Liver (tissue), 3 donors: ENCODE measurements at regions not wholly inside any gene's neighbourhood (a gene's known extent, or its start where the extent isn't known, plus 50 kb on each side); places are given as distances from the start of the nearest gene placed in this dataset.

Experiments
- RAD21 ChIP-seq, 2 donors: IDR thresholded peaks; 2 replicates each; pipeline ENCODE4 v1.6.1; 2016; ENCODE audit warnings: antibody characterized with exemption in 2 of 2, mild to moderate bottlenecking in 2 of 2
- TF ChIP-seq, protein P1 (sequence below): fragments of 150-350 bp; IDR thresholded peaks from 2 replicates; pipeline ENCODE4 v1.5.1; 2017; ENCODE audit warnings: improper control_type of control experiment, low read depth, low read length; ENCODE audit not compliant: missing input control
- TF ChIP-seq, protein P2 (sequence below): IDR thresholded peaks from 2 replicates; pipeline ENCODE4 v1.6.1; 2016; ENCODE audit warnings: antibody characterized with exemption, mild to moderate bottlenecking
- donor health status: healthy.
- donor health status: healthy.

DNA sequence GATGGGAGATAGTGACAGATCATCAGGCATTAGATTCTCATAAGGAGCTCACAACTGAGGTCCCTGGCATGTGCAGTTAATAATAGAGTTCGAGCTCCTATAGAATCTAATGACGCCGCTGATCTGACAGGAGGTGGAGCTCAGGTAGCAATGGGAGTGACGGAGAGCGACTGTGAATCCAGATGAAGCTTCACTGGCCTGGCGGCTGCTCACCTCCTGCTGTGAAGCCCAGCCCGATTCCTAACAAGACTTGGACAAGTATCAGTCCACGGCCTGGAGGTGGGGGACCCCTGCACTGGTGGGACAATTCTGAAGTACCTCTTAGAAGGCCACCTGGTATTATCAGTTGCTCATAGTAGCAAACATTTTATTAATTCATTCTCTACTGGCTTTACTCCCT lies 377.9 kb upstream of the ITGA1 start:
- TF ChIP-seq, protein P1, sequence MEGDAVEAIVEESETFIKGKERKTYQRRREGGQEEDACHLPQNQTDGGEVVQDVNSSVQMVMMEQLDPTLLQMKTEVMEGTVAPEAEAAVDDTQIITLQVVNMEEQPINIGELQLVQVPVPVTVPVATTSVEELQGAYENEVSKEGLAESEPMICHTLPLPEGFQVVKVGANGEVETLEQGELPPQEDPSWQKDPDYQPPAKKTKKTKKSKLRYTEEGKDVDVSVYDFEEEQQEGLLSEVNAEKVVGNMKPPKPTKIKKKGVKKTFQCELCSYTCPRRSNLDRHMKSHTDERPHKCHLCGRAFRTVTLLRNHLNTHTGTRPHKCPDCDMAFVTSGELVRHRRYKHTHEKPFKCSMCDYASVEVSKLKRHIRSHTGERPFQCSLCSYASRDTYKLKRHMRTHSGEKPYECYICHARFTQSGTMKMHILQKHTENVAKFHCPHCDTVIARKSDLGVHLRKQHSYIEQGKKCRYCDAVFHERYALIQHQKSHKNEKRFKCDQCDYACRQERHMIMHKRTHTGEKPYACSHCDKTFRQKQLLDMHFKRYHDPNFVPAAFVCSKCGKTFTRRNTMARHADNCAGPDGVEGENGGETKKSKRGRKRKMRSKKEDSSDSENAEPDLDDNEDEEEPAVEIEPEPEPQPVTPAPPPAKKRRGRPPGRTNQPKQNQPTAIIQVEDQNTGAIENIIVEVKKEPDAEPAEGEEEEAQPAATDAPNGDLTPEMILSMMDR = no peak
- TF ChIP-seq, protein P2, sequence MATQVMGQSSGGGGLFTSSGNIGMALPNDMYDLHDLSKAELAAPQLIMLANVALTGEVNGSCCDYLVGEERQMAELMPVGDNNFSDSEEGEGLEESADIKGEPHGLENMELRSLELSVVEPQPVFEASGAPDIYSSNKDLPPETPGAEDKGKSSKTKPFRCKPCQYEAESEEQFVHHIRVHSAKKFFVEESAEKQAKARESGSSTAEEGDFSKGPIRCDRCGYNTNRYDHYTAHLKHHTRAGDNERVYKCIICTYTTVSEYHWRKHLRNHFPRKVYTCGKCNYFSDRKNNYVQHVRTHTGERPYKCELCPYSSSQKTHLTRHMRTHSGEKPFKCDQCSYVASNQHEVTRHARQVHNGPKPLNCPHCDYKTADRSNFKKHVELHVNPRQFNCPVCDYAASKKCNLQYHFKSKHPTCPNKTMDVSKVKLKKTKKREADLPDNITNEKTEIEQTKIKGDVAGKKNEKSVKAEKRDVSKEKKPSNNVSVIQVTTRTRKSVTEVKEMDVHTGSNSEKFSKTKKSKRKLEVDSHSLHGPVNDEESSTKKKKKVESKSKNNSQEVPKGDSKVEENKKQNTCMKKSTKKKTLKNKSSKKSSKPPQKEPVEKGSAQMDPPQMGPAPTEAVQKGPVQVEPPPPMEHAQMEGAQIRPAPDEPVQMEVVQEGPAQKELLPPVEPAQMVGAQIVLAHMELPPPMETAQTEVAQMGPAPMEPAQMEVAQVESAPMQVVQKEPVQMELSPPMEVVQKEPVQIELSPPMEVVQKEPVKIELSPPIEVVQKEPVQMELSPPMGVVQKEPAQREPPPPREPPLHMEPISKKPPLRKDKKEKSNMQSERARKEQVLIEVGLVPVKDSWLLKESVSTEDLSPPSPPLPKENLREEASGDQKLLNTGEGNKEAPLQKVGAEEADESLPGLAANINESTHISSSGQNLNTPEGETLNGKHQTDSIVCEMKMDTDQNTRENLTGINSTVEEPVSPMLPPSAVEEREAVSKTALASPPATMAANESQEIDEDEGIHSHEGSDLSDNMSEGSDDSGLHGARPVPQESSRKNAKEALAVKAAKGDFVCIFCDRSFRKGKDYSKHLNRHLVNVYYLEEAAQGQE = no peak
- TF ChIP-seq RAD21 (IDR thresholded peaks at IDR 0.05) = no peak
